Panc1 (cell line): ENCODE measurements at regions not wholly inside any gene's neighbourhood (a gene's known extent, or its start where the extent isn't known, plus 50 kb on each side); places are given as distances from the start of the nearest gene placed in this dataset.

Experiments
- ATAC-seq: fragments of 200-7000 bp; cut with Tn5 transposase; 2 replicates; pipeline ENCODE4 v1.9.1; 2020; ENCODE audit warnings: mild to moderate bottlenecking, moderate library complexity
- BruUV-seq: library from RNA; stranded (reverse); fragments of 400-500 nt; replicated peaks from 2 replicates; lab custom pipeline; 2021; lab: Mats Ljungman, UMichigan
- CTCF ChIA-PET: fragments of 300-600 bp; sonication (Branson Sonifier 250); formaldehyde crosslinking; loops from one replicate; lab custom pipeline; 2022; ENCODE audit warnings: antibody characterized with exemption; lab: Charles Lee
- POLR2A ChIA-PET: fragments of 300-600 bp; sonication (Branson Sonifier 250); formaldehyde crosslinking; loops from one replicate; lab custom pipeline; 2022; ENCODE audit warnings: antibody characterized with exemption; lab: Charles Lee
- DNase-seq: peaks from one replicate; pipeline ENCODE4 v3.0.0-alpha.2; 2010; ENCODE audit warnings: low read depth, low spot score
- H3K27ac ChIP-seq: 2 replicates; pipeline ENCODE4 v1.5.1; 2011; ENCODE audit warnings: mild to moderate bottlenecking, low read length, inconsistent platforms
- H3K27me3 ChIP-seq: fragments of 200-500 bp; sonication (Bioruptor generic); 2 replicates; pipeline ENCODE4 v1.6.0; 2014; ENCODE audit warnings: low read length, inconsistent platforms; ENCODE audit not compliant: control insufficient read depth, insufficient read depth
- H3K36me3 ChIP-seq: fragments of 200-500 bp; sonication (Bioruptor generic); 2 replicates; pipeline ENCODE4 v1.5.1; 2014; ENCODE audit warnings: inconsistent platforms, mild to moderate bottlenecking, low read length, moderate library complexity; ENCODE audit not compliant: control insufficient read depth, insufficient read depth
- H3K4me1 ChIP-seq: 2 replicates; pipeline ENCODE4 v1.5.1; 2011; ENCODE audit warnings: inconsistent platforms, mild to moderate bottlenecking, low read length, moderate library complexity; ENCODE audit not compliant: control insufficient read depth, insufficient read depth
- H3K4me3 ChIP-seq, 2 experiments: 2 replicates each; pipeline ENCODE4 v1.5.1; 2011 to 2012; ENCODE audit warnings: low read depth in 2 of 2, low read length in 2 of 2, mild to moderate bottlenecking in 2 of 2, inconsistent platforms in 1 of 2, moderate library complexity in 1 of 2
- H3K9me3 ChIP-seq: fragments of 200-500 bp; sonication (Bioruptor generic); 2 replicates; pipeline ENCODE4 v1.5.1; 2014; ENCODE audit warnings: low read depth, mild to moderate bottlenecking, inconsistent platforms, low read length, moderate library complexity; ENCODE audit not compliant: control insufficient read depth, insufficient read depth
- POLR2AphosphoS5 ChIP-seq: IDR thresholded peaks from 2 replicates; pipeline ENCODE4 v1.6.1; 2012; ENCODE audit warnings: mild to moderate bottlenecking, low read depth, low read length, moderate library complexity
- REST ChIP-seq, 2 experiments: IDR thresholded peaks; 2 replicates each; pipeline ENCODE4 v1.6.1; 2011 to 2012; ENCODE audit warnings: low read depth in 2 of 2, control low read depth in 1 of 2, low read length in 1 of 2, mild to moderate bottlenecking in 1 of 2, moderate library complexity in 1 of 2; ENCODE audit not compliant: insufficient read depth in 1 of 2
- SIN3A ChIP-seq: IDR thresholded peaks from 2 replicates; pipeline ENCODE4 v1.6.1; 2012; ENCODE audit warnings: low read depth, mild to moderate bottlenecking, low read length, moderate library complexity, borderline replicate concordance; ENCODE audit not compliant: insufficient read depth
- TCF7L2 ChIP-seq: IDR thresholded peaks from 2 replicates; pipeline ENCODE4 v1.6.1; 2011; ENCODE audit warnings: mild to moderate bottlenecking, low read depth, low read length, inconsistent platforms
- in situ Hi-C: cut with HindIII; loops from 2 replicates; pipeline ENCODE4 v1.10.0; 2016; ENCODE audit warnings: low sequenced_read_pairs, low pct_unique_long_range_greater_than_20kb
- intact Hi-C: fragments of 100-400 bp; cut with micrococcal nuclease; formaldehyde crosslinking; loops from one replicate; pipeline ENCODE4 v1.10.0; 2022; ENCODE audit not compliant: unreplicated experiment
- TF ChIP-seq, protein P1 (sequence below): fragments of 450-650 bp; IDR thresholded peaks from 2 replicates; pipeline ENCODE4 v1.5.1; 2017; ENCODE audit warnings: mild to moderate bottlenecking

GRCh38 chr17:77796176-77796860, 162.2 kb upstream of the TNRC6C start:
- no TSS peak for BruUV-seq
- intact Hi-C loops (no loop called here), in situ Hi-C loops (no loop called here)
- ChIA-PET POLR2A (no interaction called here), CTCF (interaction anchor here (0.7 kb wide), 1 partner anchor 555 kb away, joined by 3 read pairs; no protein-coding TSS in a partner anchor)
- Histone ChIP-seq H3K4me3 (no peak overlapping the region), H3K27me3 (peaks cover 7% of the 10 kb centered on the region), H3K36me3 (no peaks in the 10 kb centered on the region), H3K9me3 (no peaks in the 10 kb centered on the region), H3K4me1 (no peaks in the 10 kb centered on the region), H3K27ac (no peak overlapping the region)
- no peak for DNase-seq
- no peak for ATAC-seq
- TF ChIP-seq, protein P1, sequence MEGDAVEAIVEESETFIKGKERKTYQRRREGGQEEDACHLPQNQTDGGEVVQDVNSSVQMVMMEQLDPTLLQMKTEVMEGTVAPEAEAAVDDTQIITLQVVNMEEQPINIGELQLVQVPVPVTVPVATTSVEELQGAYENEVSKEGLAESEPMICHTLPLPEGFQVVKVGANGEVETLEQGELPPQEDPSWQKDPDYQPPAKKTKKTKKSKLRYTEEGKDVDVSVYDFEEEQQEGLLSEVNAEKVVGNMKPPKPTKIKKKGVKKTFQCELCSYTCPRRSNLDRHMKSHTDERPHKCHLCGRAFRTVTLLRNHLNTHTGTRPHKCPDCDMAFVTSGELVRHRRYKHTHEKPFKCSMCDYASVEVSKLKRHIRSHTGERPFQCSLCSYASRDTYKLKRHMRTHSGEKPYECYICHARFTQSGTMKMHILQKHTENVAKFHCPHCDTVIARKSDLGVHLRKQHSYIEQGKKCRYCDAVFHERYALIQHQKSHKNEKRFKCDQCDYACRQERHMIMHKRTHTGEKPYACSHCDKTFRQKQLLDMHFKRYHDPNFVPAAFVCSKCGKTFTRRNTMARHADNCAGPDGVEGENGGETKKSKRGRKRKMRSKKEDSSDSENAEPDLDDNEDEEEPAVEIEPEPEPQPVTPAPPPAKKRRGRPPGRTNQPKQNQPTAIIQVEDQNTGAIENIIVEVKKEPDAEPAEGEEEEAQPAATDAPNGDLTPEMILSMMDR: no peak
- TF ChIP-seq POLR2AphosphoS5 (no peak), SIN3A (no peak), TCF7L2 (no peak)

DNA sequence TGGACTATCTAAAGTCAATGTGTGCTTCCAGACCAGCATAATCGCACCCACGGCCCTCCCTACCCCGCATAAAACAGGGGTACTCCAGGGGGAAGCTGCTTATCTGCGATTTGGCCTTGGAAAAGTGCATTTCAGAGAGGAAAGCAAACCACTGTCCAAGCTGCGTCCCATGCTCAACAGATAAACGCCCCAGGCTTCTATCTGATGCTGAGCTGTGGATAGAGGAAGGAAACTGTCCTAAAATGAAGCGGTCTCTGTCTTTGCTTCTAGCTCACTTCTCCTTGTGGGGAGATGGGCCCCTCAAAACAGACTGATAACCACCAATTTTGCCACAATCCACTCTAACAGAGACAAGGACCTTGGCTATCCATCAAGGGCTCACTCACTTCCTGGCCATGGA, 160.5 kb upstream of the TNRC6C start:
- Histone ChIP-seq H3K4me3 (no peak overlapping the region), H3K4me1 (no peaks in the 10 kb centered on the region), H3K27ac (no peak overlapping the region), H3K9me3 (no peaks in the 10 kb centered on the region), H3K27me3 (peaks cover 12% of the 10 kb centered on the region), H3K36me3 (no peaks in the 10 kb centered on the region)
- intact Hi-C loops (no loop called here), in situ Hi-C loops (no loop called here)
- POLR2A ChIA-PET: no interaction called here
- CTCF ChIA-PET: no interaction called here
- no peak for DNase-seq
- BruUV-seq: no TSS peak
- TF ChIP-seq REST (IDR thresholded peaks at IDR 0.05; ENCODE audit: insufficient read depth in 1 of 2, low read depth in 2 of 2, low read length in 1 of 2): no peak
- TF ChIP-seq, protein P1: no peak
- no peak for TF ChIP-seq TCF7L2
- TF ChIP-seq SIN3A: no peak
- no peak for TF ChIP-seq POLR2AphosphoS5
- no peak for ATAC-seq
